GM12872 (cell line): ENCODE measurements at regions not wholly inside any gene's neighbourhood (a gene's known extent, or its start where the extent isn't known, plus 50 kb on each side); places are given as distances from the start of the nearest gene placed in this dataset.

Experiments used
- TF ChIP-seq, protein P1 (sequence below): IDR thresholded peaks from 3 replicates; pipeline ENCODE4 v1.5.1; 2011; ENCODE audit warnings: low read depth, mild to moderate bottlenecking, low read length, moderate library complexity; ENCODE audit not compliant: insufficient read depth

- TF ChIP-seq, protein P1, sequence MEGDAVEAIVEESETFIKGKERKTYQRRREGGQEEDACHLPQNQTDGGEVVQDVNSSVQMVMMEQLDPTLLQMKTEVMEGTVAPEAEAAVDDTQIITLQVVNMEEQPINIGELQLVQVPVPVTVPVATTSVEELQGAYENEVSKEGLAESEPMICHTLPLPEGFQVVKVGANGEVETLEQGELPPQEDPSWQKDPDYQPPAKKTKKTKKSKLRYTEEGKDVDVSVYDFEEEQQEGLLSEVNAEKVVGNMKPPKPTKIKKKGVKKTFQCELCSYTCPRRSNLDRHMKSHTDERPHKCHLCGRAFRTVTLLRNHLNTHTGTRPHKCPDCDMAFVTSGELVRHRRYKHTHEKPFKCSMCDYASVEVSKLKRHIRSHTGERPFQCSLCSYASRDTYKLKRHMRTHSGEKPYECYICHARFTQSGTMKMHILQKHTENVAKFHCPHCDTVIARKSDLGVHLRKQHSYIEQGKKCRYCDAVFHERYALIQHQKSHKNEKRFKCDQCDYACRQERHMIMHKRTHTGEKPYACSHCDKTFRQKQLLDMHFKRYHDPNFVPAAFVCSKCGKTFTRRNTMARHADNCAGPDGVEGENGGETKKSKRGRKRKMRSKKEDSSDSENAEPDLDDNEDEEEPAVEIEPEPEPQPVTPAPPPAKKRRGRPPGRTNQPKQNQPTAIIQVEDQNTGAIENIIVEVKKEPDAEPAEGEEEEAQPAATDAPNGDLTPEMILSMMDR: no peak
These were observed 393.9 kb upstream of the MPDZ start for GRCh38 chr9:13673348-13673747.

GRCh38 chr9:13665418-13666066 lies 386.1 kb upstream of the MPDZ start:
- TF ChIP-seq, protein P1: no peak

DNA sequence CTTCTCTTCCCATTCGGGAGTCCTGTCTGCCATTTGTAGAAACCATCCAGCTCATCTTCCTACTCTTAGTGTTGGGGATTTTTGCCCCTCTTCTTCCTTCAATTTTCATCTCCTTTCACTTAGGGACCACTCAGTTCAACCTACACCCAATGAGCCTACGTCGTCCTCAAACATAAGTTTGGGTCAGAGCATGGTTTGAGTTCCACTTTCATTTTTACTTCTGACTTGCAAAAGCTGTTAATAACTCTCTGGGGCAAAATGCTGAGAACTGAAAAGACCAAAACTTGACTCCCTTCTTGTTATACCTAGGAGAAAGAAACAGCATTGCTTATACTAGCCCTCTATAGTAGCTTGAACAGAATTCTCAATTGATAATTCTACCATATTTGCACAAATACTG lies 381.5 kb upstream of the MPDZ start:
- TF ChIP-seq, protein P1: no peak

DNA sequence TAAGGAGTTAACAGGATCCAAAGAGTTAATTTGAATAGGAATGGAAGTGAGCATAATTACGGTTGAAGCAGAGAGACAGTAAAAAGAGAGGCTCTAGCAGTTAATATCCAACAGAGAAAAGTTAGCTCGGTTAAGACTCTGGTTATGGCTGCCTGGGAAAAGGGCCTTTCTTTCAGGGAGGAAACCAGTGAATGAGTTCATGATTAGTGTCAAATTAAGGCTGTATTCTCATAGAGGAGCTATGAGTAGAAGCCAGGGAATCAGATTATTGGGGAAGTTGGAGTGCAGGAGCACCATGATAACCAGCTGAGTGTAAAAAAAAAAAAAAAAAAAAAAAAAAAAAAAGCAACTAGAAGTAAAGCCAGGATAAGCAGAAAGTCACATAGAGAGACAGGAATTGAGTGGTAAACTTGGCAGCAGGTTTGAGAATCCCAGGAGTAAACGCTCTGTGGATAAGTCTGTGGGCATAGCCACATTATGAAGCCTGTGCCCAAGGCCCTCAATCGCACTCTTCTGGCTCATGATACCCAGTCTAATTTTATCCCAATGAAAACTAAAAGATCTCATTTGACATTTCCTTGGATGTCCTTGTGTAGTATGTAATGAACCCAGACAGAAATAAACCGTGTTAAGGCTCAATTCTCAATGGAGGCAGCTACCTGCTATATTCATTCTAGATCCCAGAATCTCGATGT lies 372.6 kb upstream of the MPDZ start:
- TF ChIP-seq, protein P1: no peak

- TF ChIP-seq, protein P1: no peak
These were observed 372.0 kb upstream of the MPDZ start for GRCh38 chr9:13651526-13651925.

GRCh38 chr9:13648676-13649075 lies 369.2 kb upstream of the MPDZ start:
- TF ChIP-seq, protein P1: no peak

GRCh38 chr9:13648068-13648467 lies 368.6 kb upstream of the MPDZ start:
- TF ChIP-seq, protein P1: no peak
